ENCODE measurements at regions not wholly inside any gene's neighbourhood (a gene's known extent, or its start where the extent isn't known, plus 50 kb on each side); places are given as distances from the start of the nearest gene placed in this dataset.
"Not testable (repeated sequence)": the region's sequence is repeated elsewhere in the genome, so short reads cannot be mapped to it uniquely, and the experiment has no call there.

GRCh38 chr2:215644233-215644897 lies 208.5 kb upstream of the FN1 start:
- DNase-seq: no peak

- no peak for DNase-seq
Measured at GRCh38 chr2:215638687-215639086, 202.8 kb upstream of the FN1 start.

- no peak for DNase-seq
Measured at GRCh38 chr2:215637651-215638050, 201.8 kb upstream of the FN1 start.

GRCh38 chr2:215636816-215637215 lies 200.9 kb upstream of the FN1 start:
- no peak for DNase-seq

- no peak for DNase-seq
Measured at GRCh38 chr2:215635788-215636139, 199.9 kb upstream of the FN1 start.

GRCh38 chr2:215635071-215635787 lies 199.4 kb upstream of the FN1 start:
- no peak for DNase-seq

GRCh38 chr2:215633360-215633759 lies 197.5 kb upstream of the FN1 start:
- DNase-seq: no peak

- DNase-seq: no peak
Measured at GRCh38 chr2:215631696-215632095, 195.8 kb upstream of the FN1 start.

- not testable (repeated sequence) for DNase-seq
Measured at GRCh38 chr2:215630796-215631195, 194.9 kb upstream of the FN1 start.

- no peak for DNase-seq
Measured at GRCh38 chr2:215627771-215628170, 191.9 kb upstream of the FN1 start.

- no peak for DNase-seq
Measured at GRCh38 chr2:215626812-215627281, 191.0 kb upstream of the FN1 start.

GRCh38 chr2:215626063-215626462 lies 190.2 kb upstream of the FN1 start:
- no peak for DNase-seq

GRCh38 chr2:215625207-215625606 lies 189.3 kb upstream of the FN1 start:
- no peak for DNase-seq

- no peak for DNase-seq
Measured at GRCh38 chr2:215624423-215624829, 188.6 kb upstream of the FN1 start.

- DNase-seq: no peak
Measured at GRCh38 chr2:215622837-215623236, 187.0 kb upstream of the FN1 start.

- no peak for DNase-seq
Measured at GRCh38 chr2:215621381-215621780, 185.5 kb upstream of the FN1 start.

GRCh38 chr2:215620528-215620927 lies 184.7 kb upstream of the FN1 start:
- DNase-seq: no peak

- no peak for DNase-seq
Measured at GRCh38 chr2:215619989-215620388, 184.1 kb upstream of the FN1 start.

- no peak for DNase-seq
Measured at GRCh38 chr2:215619022-215619958, 183.4 kb upstream of the FN1 start.

- no peak for DNase-seq
Measured at GRCh38 chr2:215618145-215618544, 182.3 kb upstream of the FN1 start.

- no peak for DNase-seq
Measured at GRCh38 chr2:215617060-215617824, 181.4 kb upstream of the FN1 start.

GRCh38 chr2:215615803-215616174 lies 179.9 kb upstream of the FN1 start:
- DNase-seq: no peak
